ENCODE measurements at regions not wholly inside any gene's neighbourhood (a gene's known extent, or its start where the extent isn't known, plus 50 kb on each side); places are given as distances from the start of the nearest gene placed in this dataset.

DNA sequence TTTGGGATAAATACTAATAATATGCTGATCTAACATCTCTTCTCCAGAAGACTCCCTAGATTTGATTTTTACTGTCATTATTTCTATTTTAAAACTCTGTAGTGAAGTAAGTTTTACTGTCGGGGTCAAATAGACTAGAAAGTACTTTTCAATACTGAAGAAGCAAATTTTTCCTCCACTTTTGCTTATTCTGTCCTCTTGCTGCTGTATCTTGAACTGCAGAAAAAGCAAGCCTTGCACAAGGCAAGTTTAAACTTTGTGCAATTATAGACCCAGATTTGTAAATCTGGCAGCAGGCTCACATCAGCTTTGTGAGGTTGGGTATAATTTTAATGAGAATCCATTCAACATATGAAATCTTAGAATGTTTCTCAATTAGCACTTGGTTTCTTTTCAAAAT is 151.1 kb upstream of the ETS2 start:
- no peak for DNase-seq (ENCODE audit: low read depth in 2 of 2)

DNA sequence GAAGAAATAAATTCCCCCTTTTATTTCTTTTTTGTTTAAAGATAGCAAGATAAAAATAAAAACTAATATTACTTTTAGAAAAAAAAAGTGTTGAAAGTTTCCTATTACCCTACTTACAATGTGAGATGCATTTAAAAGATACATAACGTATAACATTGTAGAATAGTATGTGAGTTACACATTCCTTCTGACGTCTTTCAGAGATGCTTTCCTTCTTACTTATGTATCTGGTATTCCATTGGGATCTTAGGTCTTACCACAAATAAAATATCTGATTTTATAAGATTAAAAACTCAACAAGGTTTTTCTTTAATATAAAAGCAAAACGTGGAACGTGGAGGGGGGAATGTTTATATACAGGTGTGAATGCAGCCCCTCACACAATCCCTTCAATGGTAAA is 147.2 kb upstream of the ETS2 start:
- no peak for DNase-seq (ENCODE audit: low read depth in 2 of 2)

GRCh38 chr21:38659936-38660332 is 145.8 kb upstream of the ETS2 start:
- no peak for DNase-seq (ENCODE audit: low read depth in 2 of 2)

DNA sequence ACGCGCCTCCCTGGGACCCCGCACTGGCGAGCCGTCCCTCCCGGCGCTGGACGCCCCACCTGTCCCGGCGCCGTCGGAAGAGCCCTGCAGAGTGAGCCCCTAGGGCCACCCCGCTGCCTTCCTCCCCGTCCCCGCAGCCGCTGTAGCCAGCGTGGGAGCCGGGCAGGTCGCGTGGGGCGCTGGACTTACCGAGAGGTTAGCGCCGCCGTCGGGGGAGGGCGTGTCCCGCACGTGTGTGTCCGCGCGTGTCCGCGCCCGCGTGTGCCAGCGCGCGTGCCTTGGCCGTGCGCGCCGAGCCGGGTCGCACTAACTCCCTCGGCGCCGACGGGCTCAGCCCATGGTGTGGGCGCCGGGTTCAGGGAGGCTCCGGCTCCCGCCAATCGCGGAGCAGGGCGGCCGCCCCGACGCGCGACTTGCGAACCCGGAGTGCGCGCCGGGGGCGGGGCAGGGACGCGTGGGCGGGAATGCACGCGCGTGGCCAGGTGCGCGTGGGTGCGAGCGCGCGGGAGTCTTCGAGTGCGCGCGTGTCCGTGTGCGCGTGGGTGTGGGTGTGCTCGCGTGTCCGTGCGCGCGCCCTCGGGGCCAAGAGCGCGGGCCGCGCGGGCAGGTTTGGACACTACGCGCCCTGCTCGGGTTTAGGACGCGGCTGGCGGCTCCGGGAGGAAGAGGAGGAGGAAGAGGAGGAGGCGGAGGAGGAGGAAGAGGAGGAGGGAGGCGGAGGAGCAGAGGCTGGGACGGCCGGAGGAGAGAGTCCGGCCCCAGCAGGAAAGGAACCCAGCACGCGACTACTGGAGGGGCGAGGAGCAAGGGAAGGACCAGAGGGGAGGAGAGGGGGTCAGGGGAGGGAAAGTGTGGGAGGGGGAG is 145.2 kb upstream of the ETS2 start:
- DNase-seq (ENCODE audit: low read depth in 2 of 2) = peak; percentile 5 to 7

GRCh38 chr21:38661197-38661871 is 144.4 kb upstream of the ETS2 start:
- no peak for DNase-seq (ENCODE audit: low read depth in 2 of 2)

- no peak for DNase-seq (ENCODE audit: low read depth in 2 of 2)
Observed at GRCh38 chr21:38661889-38662568, 143.7 kb upstream of the ETS2 start.

GRCh38 chr21:38663282-38663681 is 142.4 kb upstream of the ETS2 start:
- no peak for DNase-seq (ENCODE audit: low read depth in 2 of 2)

GRCh38 chr21:38664315-38664714 is 141.4 kb upstream of the ETS2 start:
- no peak for DNase-seq (ENCODE audit: low read depth in 2 of 2)

- no peak for DNase-seq (ENCODE audit: low read depth in 2 of 2)
Observed at GRCh38 chr21:38664841-38665240, 140.9 kb upstream of the ETS2 start.

DNA sequence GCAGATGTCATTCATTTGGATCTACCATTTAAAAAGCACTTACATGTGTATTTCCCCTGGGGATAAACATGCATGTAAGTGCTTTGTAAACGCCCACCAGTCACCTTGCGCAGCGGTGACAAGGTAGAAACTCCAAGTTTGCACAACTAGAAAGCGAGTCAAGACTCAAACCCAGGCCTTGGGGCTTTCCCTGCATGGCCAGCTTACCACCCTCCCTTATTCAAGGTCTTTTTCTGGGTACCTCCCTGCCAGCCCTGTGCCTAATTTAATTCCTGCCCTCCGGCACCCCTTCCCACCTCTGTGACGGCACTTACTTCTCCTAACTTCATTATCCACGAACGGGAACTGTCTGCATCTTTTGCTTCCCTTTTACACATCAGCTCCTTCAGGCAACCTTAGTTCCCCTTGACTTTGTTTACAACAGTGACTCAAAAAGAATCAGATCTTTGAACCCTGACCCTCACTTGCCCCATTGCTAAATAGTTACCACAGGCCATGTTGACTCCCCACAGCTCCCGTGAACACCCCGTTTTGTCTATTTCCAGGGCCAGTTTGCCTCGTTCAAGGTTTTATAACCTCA is 138.3 kb upstream of the ETS2 start:
- DNase-seq (ENCODE audit: low read depth in 2 of 2) = no peak

- no peak for DNase-seq (ENCODE audit: low read depth in 2 of 2)
Observed at GRCh38 chr21:38668067-38668466, 137.7 kb upstream of the ETS2 start.

- DNase-seq (ENCODE audit: low read depth in 2 of 2) = no peak
Observed at GRCh38 chr21:38668541-38668940, 137.2 kb upstream of the ETS2 start.

GRCh38 chr21:38669186-38669585 is 136.5 kb upstream of the ETS2 start:
- no peak for DNase-seq (ENCODE audit: low read depth in 2 of 2)

- no peak for DNase-seq (ENCODE audit: low read depth in 2 of 2)
Observed at GRCh38 chr21:38670861-38671260, 134.9 kb upstream of the ETS2 start.

DNA sequence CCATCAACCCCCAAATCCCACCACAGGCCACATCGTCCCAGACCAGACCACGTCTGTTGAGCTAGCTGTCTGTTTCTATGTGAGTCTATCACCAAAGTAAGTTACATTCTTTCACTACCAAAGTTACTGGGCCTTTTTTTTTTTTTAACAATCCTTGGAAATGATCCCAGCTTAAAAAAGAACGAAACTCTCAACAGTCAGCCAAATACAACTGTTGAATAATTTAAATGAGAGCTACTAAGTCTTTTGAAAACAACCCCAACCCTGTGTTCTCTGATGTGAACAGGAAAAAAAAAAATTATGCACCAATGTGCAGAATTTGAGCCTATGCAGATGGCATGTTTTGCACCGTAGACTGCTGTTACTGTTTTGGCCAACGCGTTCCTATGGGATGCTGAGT is 134.0 kb upstream of the ETS2 start:
- DNase-seq (ENCODE audit: low read depth in 2 of 2) = no peak

- no peak for DNase-seq (ENCODE audit: low read depth in 2 of 2)
Observed at GRCh38 chr21:38675182-38675824, 130.4 kb upstream of the ETS2 start.

DNA sequence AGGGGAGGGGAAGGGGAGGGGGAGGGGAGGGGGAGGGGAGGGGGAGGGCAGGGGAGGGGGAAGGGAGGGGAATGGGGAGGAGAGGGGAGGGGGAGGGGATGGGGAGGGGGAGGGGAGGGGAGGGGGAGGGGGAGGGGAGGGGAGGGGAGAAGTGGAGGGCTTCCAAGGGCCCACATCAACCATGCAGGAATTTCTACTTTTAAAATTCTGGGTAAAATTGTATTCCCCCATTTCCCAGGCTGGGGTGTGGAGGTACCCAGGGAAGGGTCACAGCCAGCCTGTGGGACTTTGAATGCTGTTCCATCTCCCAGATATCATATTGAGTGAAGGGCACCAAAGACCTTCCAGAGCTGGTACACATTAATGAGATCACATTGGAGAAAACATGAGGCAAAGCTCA is 126.9 kb upstream of the ETS2 start:
- no peak for DNase-seq (ENCODE audit: low read depth in 2 of 2)

- DNase-seq (ENCODE audit: low read depth in 2 of 2) = no peak
Observed at GRCh38 chr21:38679534-38679933, 126.2 kb upstream of the ETS2 start.

DNA sequence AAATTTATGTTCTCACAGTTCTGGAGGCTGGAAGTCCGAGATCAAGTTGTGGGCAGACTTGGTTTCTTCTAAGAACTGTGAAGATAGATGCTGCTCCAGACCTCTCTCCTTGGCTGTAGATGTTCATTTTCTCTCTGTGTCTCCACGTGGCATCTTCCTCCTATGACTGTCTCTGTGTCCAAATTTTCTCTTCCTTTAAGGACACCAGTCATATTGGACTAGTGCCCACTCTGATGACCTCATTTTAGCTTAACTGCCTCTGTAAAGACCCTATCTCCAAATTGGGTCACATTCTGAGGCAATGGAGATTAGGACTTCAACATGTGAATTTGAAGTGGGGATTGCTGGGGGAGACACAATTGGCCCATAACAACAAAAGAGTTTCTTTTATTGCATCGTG is 125.3 kb upstream of the ETS2 start:
- DNase-seq (ENCODE audit: low read depth in 2 of 2) = no peak

- DNase-seq (ENCODE audit: low read depth in 2 of 2) = no peak
Observed at GRCh38 chr21:38683222-38683621, 122.5 kb upstream of the ETS2 start.

- DNase-seq (ENCODE audit: low read depth in 2 of 2) = no peak
Observed at GRCh38 chr21:38688068-38688467, 117.7 kb upstream of the ETS2 start.

DNA sequence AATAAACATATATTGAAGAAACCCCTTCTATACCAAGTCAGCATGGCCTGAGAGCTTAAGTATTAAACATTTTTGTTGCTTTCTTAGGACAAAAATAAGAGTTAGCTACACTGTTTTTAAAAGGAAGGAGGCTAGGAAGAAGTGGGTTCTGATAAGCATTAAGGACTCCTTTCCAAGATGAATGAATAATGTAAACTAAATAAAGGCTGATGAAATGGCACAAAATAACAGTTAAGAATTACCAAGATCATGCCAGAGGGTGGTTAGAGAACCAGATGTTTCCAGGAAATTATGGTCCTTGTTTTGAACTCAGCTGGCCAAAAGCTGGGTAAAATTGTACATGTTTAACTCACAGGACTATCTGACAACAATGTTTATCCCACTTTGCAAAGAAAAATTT is 114.1 kb upstream of the ETS2 start:
- DNase-seq (ENCODE audit: low read depth in 2 of 2) = no peak
